ENCODE measurements at regions not wholly inside any gene's neighbourhood (a gene's known extent, or its start where the extent isn't known, plus 50 kb on each side); places are given as distances from the start of the nearest gene placed in this dataset.

DNA sequence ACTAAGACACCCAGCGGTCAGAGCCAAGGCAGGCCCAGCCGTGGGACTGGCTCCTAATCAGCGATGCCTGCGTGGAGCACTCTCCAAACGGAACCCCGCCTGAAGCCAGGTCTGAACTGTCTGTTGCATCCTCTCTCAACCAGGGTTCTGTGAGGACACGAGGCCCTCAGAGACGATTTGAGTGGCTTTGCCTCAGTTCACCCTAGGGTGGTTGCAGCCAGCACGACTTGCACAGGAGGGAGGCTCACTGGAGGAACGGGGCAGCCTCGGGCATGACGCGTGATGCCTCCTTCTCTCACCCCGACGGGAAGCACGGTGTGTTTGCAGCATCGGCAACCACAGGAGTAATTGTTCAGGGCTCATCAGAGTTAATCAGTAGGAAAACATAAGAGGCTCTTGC, 336.4 kb downstream of the EIPR1 start:
- 0% methylated on average over 17 of the region's 17 CpGs for WGBS (ENCODE audit: insufficient coverage, low coverage, missing lambda C conversion rate)
- no TSS peak for BruUV-seq (replicated peaks)
- FAIRE-seq: no peak

More for the DNA sequence above, 336.4 kb downstream of the EIPR1 start:
- Histone ChIP-seq H3K27me3 (ENCODE audit: control insufficient read depth in 2 of 2, insufficient read depth in 2 of 2, low read length in 2 of 2) (peaks cover 36 to 85% of the 10 kb centered on the region in 2 experiments), H3K9me1 (ENCODE audit: control insufficient read depth, insufficient read depth, low read length) (no peaks in the 10 kb centered on the region), H3K79me2 (ENCODE audit: control insufficient read depth, insufficient read depth, low read length) (no peaks in the 10 kb centered on the region), H3K36me3 (ENCODE audit: control insufficient read depth, insufficient read depth, low read length) (no peaks in the 10 kb centered on the region; the same call in 2 of the 3 replicates), H3K4me1 (replicated peaks in 1 of 2; ENCODE audit: control insufficient read depth in 2 of 2, insufficient read depth in 2 of 2, low read length in 2 of 2) (no peaks in the 10 kb centered on the region; a peak in 1 of 5 replicates), H3K4me2 (ENCODE audit: insufficient read depth, low read length) (no peak overlapping the region), H2AFZ (ENCODE audit: low read depth, low read length) (no peak overlapping the region), H3K9ac (ENCODE audit: insufficient read depth in 1 of 2, low read depth in 2 of 2, low read length in 2 of 2) (no peak overlapping the region), H3K9me3 (replicated peaks; ENCODE audit: control insufficient read depth, insufficient read depth, low read depth, low read length) (0 out of 2 replicates have a peak, but pooled peaks cover 2% of the 10 kb centered on the region), H3K27ac (ENCODE audit: extremely low read depth, low read depth, low read length) (no peak overlapping the region), H3K4me3 (no peak overlapping the region), H4K20me1 (replicated peaks; ENCODE audit: control insufficient read depth, insufficient read depth, low read length) (no peaks in the 10 kb centered on the region; the same call in 1 of the 2 replicates)
- peak; percentile 33; the same call in 1 of the 3 replicates for ATAC-seq
- in situ Hi-C loops (cut with MboI): no loop called here
- POLR2A ChIA-PET: no interaction called here
- intact Hi-C loops (cut with micrococcal nuclease): no loop called here
- TF ChIP-seq ZNF274 (IDR thresholded peaks at IDR 0.05; ENCODE audit: borderline replicate concordance, low read depth, low read length): no peak
- TF ChIP-seq PHTF2 (CRISPR knock-in tag; IDR thresholded peaks at IDR 0.05): no peak
- no peak for TF ChIP-seq ZKSCAN1 (IDR thresholded peaks at IDR 0.05; ENCODE audit: low read depth, low read length)
- TF ChIP-seq KAT2B (IDR thresholded peaks at IDR 0.05; ENCODE audit: low read depth, low read length): no peak
- no peak for TF ChIP-seq ATF1 (CRISPR knock-in tag; IDR thresholded peaks at IDR 0.05)
- TF ChIP-seq ATF1 (tag; IDR thresholded peaks at IDR 0.05): no peak
- TF ChIP-seq, protein P1, sequence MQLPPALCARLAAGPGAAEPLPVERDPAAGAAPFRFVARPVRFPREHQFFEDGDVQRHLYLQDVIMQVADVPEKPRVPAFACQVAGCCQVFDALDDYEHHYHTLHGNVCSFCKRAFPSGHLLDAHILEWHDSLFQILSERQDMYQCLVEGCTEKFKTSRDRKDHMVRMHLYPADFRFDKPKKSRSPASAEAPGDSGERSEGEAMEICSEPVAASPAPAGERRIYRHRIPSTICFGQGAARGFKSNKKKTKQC (CRISPR knock-in tag; IDR thresholded peaks at IDR 0.05): no peak
- TF ChIP-seq, protein P2, sequence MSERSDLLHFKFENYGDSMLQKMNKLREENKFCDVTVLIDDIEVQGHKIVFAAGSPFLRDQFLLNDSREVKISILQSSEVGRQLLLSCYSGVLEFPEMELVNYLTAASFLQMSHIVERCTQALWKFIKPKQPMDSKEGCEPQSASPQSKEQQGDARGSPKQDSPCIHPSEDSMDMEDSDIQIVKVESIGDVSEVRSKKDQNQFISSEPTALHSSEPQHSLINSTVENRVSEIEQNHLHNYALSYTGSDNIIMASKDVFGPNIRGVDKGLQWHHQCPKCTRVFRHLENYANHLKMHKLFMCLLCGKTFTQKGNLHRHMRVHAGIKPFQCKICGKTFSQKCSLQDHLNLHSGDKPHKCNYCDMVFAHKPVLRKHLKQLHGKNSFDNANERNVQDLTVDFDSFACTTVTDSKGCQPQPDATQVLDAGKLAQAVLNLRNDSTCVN (CRISPR knock-in tag; IDR thresholded peaks at IDR 0.05): no peak
- no peak for TF ChIP-seq U2AF2 (optimal IDR thresholded peaks at IDR 0.05; ENCODE audit: low read depth, low read length)
- no peak for TF ChIP-seq SIRT6 (IDR thresholded peaks at IDR 0.05; ENCODE audit: low read depth, low read length)
- no peak for TF ChIP-seq CBX2 (IDR thresholded peaks at IDR 0.05; ENCODE audit: insufficient read depth, low read length, poor library complexity, severe bottlenecking)
- TF ChIP-seq, protein P3, sequence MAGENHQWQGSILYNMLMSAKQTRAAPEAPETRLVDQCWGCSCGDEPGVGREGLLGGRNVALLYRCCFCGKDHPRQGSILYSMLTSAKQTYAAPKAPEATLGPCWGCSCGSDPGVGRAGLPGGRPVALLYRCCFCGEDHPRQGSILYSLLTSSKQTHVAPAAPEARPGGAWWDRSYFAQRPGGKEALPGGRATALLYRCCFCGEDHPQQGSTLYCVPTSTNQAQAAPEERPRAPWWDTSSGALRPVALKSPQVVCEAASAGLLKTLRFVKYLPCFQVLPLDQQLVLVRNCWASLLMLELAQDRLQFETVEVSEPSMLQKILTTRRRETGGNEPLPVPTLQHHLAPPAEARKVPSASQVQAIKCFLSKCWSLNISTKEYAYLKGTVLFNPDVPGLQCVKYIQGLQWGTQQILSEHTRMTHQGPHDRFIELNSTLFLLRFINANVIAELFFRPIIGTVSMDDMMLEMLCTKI (IDR thresholded peaks at IDR 0.05; ENCODE audit: partially characterized antibody): no peak
- TF ChIP-seq HMG20B (CRISPR knock-in tag; IDR thresholded peaks at IDR 0.05): no peak
- TF ChIP-seq SLC30A9 (CRISPR knock-in tag; IDR thresholded peaks at IDR 0.05): no peak
- TF ChIP-seq, protein P4, sequence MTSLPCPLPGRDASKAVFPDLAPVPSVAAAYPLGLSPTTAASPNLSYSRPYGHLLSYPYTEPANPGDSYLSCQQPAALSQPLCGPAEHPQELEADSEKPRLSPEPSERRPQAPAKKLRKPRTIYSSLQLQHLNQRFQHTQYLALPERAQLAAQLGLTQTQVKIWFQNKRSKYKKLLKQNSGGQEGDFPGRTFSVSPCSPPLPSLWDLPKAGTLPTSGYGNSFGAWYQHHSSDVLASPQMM (CRISPR knock-in tag; IDR thresholded peaks at IDR 0.05): no peak
- TF ChIP-seq, protein P5, sequence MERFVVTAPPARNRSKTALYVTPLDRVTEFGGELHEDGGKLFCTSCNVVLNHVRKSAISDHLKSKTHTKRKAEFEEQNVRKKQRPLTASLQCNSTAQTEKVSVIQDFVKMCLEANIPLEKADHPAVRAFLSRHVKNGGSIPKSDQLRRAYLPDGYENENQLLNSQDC (CRISPR knock-in tag; IDR thresholded peaks at IDR 0.05): no peak
- no peak for TF ChIP-seq ARID2 (IDR thresholded peaks at IDR 0.05)
- no peak for DNase-seq (ENCODE audit: extremely low read depth in 1 of 4, low spot score in 3 of 4)
- CTCF ChIA-PET (ENCODE audit: low intra/inter-chr PET ratio): no interaction called here

All from K562 (cell line).